IMR-90 (cell line): ENCODE measurements at regions not wholly inside any gene's neighbourhood (a gene's known extent, or its start where the extent isn't known, plus 50 kb on each side); places are given as distances from the start of the nearest gene placed in this dataset.

Experiments used
- CEBPB ChIP-seq: IDR thresholded peaks from 2 replicates; pipeline ENCODE4 v1.6.1; 2012; ENCODE audit warnings: low read depth, low read length, improper control_type of control experiment
- CHD1 ChIP-seq: IDR thresholded peaks from 2 replicates; pipeline ENCODE4 v1.6.1; 2012; ENCODE audit warnings: low read depth, low read length, improper control_type of control experiment
- ELK1 ChIP-seq: fragments of 150-350 bp; IDR thresholded peaks from 2 replicates; pipeline ENCODE4 v1.6.1; 2016; ENCODE audit warnings: low read depth, mild to moderate bottlenecking, low read length, moderate library complexity, borderline replicate concordance
- FOS ChIP-seq: fragments of 150-350 bp; IDR thresholded peaks from 2 replicates; pipeline ENCODE4 v1.6.1; 2016; ENCODE audit warnings: low read depth, low read length
- MAFK ChIP-seq: IDR thresholded peaks from 2 replicates; pipeline ENCODE4 v1.6.1; 2012; ENCODE audit warnings: low read depth, low read length, improper control_type of control experiment
- MXI1 ChIP-seq: IDR thresholded peaks from 2 replicates; pipeline ENCODE4 v1.6.1; 2012; ENCODE audit warnings: low read depth, mild to moderate bottlenecking, low read length, moderate library complexity, borderline replicate concordance
- POLR2A ChIP-seq: IDR thresholded peaks from 2 replicates; pipeline ENCODE4 v1.6.1; 2012; ENCODE audit warnings: mild to moderate bottlenecking, low read depth, low read length
- RAD21 ChIP-seq: IDR thresholded peaks from 2 replicates; pipeline ENCODE4 v1.6.1; 2012; ENCODE audit warnings: low read length, improper control_type of control experiment
- RCOR1 ChIP-seq: IDR thresholded peaks from 2 replicates; pipeline ENCODE4 v1.6.1; 2012; ENCODE audit warnings: mild to moderate bottlenecking, low read length, improper control_type of control experiment; ENCODE audit not compliant: insufficient replicate concordance
- RFX5 ChIP-seq: IDR thresholded peaks from 2 replicates; pipeline ENCODE4 v1.8.0; 2012; ENCODE audit warnings: low read depth, mild to moderate bottlenecking, low read length, moderate library complexity
- SMC3 ChIP-seq: fragments of 150-350 bp; IDR thresholded peaks from 2 replicates; pipeline ENCODE4 v1.6.1; 2016; ENCODE audit warnings: low read depth, mild to moderate bottlenecking, antibody characterized with exemption, low read length, moderate library complexity
- USF2 ChIP-seq: fragments of 150-350 bp; IDR thresholded peaks from 2 replicates; pipeline ENCODE4 v1.6.1; 2017; ENCODE audit warnings: mild to moderate bottlenecking, antibody characterized with exemption, low read length, low read depth
- TF ChIP-seq, protein P1 (sequence below): conservative IDR thresholded peaks from 2 replicates; pipeline ENCODE4 v1.5.1; 2012; ENCODE audit warnings: mild to moderate bottlenecking, low read depth, low read length, improper control_type of control experiment

GRCh38 chr6:134686071-134686470, 263.8 kb downstream of the ALDH8A1 start:
- TF ChIP-seq, protein P1, sequence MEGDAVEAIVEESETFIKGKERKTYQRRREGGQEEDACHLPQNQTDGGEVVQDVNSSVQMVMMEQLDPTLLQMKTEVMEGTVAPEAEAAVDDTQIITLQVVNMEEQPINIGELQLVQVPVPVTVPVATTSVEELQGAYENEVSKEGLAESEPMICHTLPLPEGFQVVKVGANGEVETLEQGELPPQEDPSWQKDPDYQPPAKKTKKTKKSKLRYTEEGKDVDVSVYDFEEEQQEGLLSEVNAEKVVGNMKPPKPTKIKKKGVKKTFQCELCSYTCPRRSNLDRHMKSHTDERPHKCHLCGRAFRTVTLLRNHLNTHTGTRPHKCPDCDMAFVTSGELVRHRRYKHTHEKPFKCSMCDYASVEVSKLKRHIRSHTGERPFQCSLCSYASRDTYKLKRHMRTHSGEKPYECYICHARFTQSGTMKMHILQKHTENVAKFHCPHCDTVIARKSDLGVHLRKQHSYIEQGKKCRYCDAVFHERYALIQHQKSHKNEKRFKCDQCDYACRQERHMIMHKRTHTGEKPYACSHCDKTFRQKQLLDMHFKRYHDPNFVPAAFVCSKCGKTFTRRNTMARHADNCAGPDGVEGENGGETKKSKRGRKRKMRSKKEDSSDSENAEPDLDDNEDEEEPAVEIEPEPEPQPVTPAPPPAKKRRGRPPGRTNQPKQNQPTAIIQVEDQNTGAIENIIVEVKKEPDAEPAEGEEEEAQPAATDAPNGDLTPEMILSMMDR = no peak
- TF ChIP-seq RFX5 (no peak), POLR2A (no peak), SMC3 (no peak), RAD21 (no peak), USF2 (no peak), MAFK (no peak), RCOR1 (no peak), MXI1 (no peak), ELK1 (no peak), CEBPB (no peak), FOS (no peak), CHD1 (no peak)
